OCI-LY1 (cell line): ENCODE measurements at regions not wholly inside any gene's neighbourhood (a gene's known extent, or its start where the extent isn't known, plus 50 kb on each side); places are given as distances from the start of the nearest gene placed in this dataset.

ENCODE experiments used
- EZH2 ChIP-seq: fragments of 200-600 bp; sonication (generic), shearing (Covaris generic); IDR thresholded peaks from 2 replicates; pipeline ENCODE4 v1.8.0; 2017; ENCODE audit warnings: borderline replicate concordance, mixed run types, mild to moderate bottlenecking, antibody characterized with exemption, low read length, moderate library complexity, mixed read lengths
- TF ChIP-seq, protein P1 (sequence below): fragments of 200-600 bp; sonication (generic), shearing (Covaris generic); IDR thresholded peaks from 2 replicates; pipeline ENCODE4 v1.5.1; 2017; ENCODE audit warnings: mild to moderate bottlenecking, antibody characterized with exemption, low read length, moderate library complexity, mixed read lengths

DNA sequence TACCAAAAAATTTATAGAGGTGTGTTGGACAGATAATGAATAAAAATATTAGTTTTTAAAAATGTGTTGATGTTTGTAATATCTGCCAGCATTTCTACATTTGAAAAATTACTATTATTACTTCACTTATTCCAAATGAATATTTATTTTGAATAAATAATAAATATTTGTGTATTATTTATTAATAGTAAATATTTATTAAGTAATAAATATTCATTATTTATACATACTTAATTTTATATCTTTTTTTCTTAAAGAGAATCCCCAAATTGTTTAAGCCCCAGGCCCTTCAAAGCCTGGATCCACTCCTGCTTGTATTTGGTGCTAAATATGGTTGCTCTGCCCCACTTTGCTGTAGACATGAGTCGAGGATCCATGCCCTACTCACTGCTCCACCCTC is 60.5 kb upstream of the HOPX start:
- TF ChIP-seq, protein P1, sequence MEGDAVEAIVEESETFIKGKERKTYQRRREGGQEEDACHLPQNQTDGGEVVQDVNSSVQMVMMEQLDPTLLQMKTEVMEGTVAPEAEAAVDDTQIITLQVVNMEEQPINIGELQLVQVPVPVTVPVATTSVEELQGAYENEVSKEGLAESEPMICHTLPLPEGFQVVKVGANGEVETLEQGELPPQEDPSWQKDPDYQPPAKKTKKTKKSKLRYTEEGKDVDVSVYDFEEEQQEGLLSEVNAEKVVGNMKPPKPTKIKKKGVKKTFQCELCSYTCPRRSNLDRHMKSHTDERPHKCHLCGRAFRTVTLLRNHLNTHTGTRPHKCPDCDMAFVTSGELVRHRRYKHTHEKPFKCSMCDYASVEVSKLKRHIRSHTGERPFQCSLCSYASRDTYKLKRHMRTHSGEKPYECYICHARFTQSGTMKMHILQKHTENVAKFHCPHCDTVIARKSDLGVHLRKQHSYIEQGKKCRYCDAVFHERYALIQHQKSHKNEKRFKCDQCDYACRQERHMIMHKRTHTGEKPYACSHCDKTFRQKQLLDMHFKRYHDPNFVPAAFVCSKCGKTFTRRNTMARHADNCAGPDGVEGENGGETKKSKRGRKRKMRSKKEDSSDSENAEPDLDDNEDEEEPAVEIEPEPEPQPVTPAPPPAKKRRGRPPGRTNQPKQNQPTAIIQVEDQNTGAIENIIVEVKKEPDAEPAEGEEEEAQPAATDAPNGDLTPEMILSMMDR, result no peak
- no peak for TF ChIP-seq EZH2
